ENCODE measurements at regions not wholly inside any gene's neighbourhood (a gene's known extent, or its start where the extent isn't known, plus 50 kb on each side); places are given as distances from the start of the nearest gene placed in this dataset.

- Histone ChIP-seq H3K27me3 (no peaks in the 10 kb centered on the region), H3K4me1 (peaks cover 17 to 35% (median 22%) of the 10 kb centered on the region in 4 donors), H3K4me3 (no peak overlapping the region), H3K27ac (no peak overlapping the region), H3K36me3 (no peaks in the 10 kb centered on the region), H3K9me3 (no peaks in the 10 kb centered on the region)
- intact Hi-C loops (cut with DNase I; ENCODE audit: low total_unique reads): no loop called here
- 83 to 92% (median 91%) methylated on average over 10 to 11 of the region's 11 CpGs for WGBS, 5 donors
- TF ChIP-seq POLR2A (IDR thresholded peaks at IDR 0.05) (no peak), POLR2AphosphoS5 (IDR thresholded peaks at IDR 0.05) (no peak), CTCF (IDR thresholded peaks at IDR 0.05) (no peak), EP300 (IDR thresholded peaks at IDR 0.05) (no peak)
- no peak for DNase-seq
Measured at GRCh38 chr3:43882976-43883680, 192.4 kb downstream of the ABHD5 start.

- Histone ChIP-seq H3K4me3 (no peak overlapping the region), H3K4me1 (peaks cover 17 to 35% (median 22%) of the 10 kb centered on the region in 4 donors), H3K27ac (peak overlapping the region in 1 of 5 donors; percentile 25), H3K36me3 (no peaks in the 10 kb centered on the region), H3K27me3 (no peaks in the 10 kb centered on the region), H3K9me3 (no peaks in the 10 kb centered on the region)
- TF ChIP-seq POLR2A (IDR thresholded peaks at IDR 0.05) (no peak), POLR2AphosphoS5 (IDR thresholded peaks at IDR 0.05) (peak in 2 of 3 donors; percentile 12 to 18)
- WGBS, 5 donors: 53 to 68% (median 64%) methylated on average over 10 of the region's 10 CpGs
- intact Hi-C loops (cut with DNase I; ENCODE audit: low total_unique reads): no loop called here
- peak; percentile 59 to 67 for DNase-seq
Measured at GRCh38 chr3:43883729-43884396, 193.1 kb downstream of the ABHD5 start.

- Histone ChIP-seq H3K4me3 (no peak overlapping the region), H3K36me3 (no peaks in the 10 kb centered on the region), H3K9me3 (no peaks in the 10 kb centered on the region), H3K4me1 (peaks cover 17 to 35% (median 22%) of the 10 kb centered on the region in 4 donors), H3K27me3 (no peaks in the 10 kb centered on the region), H3K27ac (peak overlapping the region in 3 of 5 donors; percentile 1 to 25 (median 24))
- intact Hi-C loops (cut with DNase I; ENCODE audit: low total_unique reads): no loop called here
- TF ChIP-seq POLR2A (IDR thresholded peaks at IDR 0.05): no peak
- TF ChIP-seq POLR2AphosphoS5 (IDR thresholded peaks at IDR 0.05): no peak
- no peak for TF ChIP-seq EP300 (IDR thresholded peaks at IDR 0.05)
- no peak for TF ChIP-seq CTCF (IDR thresholded peaks at IDR 0.05)
- 76 to 90% (median 84%) methylated on average over 6 to 7 of the region's 7 CpGs for WGBS, 5 donors
- no peak for DNase-seq
Measured at GRCh38 chr3:43884581-43884980, 193.8 kb downstream of the ABHD5 start.

GRCh38 chr3:43885908-43886618 lies 195.3 kb downstream of the ABHD5 start:
- Histone ChIP-seq H3K27me3 (no peaks in the 10 kb centered on the region), H3K27ac (no peak overlapping the region), H3K4me1 (peaks cover 17 to 35% (median 22%) of the 10 kb centered on the region in 4 donors), H3K4me3 (no peak overlapping the region), H3K36me3 (no peaks in the 10 kb centered on the region), H3K9me3 (no peaks in the 10 kb centered on the region)
- DNase-seq: no peak
- 63 to 83% (median 70%) methylated on average over 3 of the region's 3 CpGs for WGBS, 5 donors
- TF ChIP-seq CTCF (IDR thresholded peaks at IDR 0.05): no peak
- TF ChIP-seq EP300 (IDR thresholded peaks at IDR 0.05): no peak
- no peak for TF ChIP-seq POLR2AphosphoS5 (IDR thresholded peaks at IDR 0.05)
- no peak for TF ChIP-seq POLR2A (IDR thresholded peaks at IDR 0.05)
- intact Hi-C loops (cut with DNase I; ENCODE audit: low total_unique reads): no loop called here

All from stomach (tissue), 8 donors.